Right renal pelvis (tissue), 4 donors: ENCODE measurements at regions not wholly inside any gene's neighbourhood (a gene's known extent, or its start where the extent isn't known, plus 50 kb on each side); places are given as distances from the start of the nearest gene placed in this dataset.

Experiments
- DNase-seq, 4 donors: peaks; one replicate each; pipeline ENCODE4 v3.0.0-alpha.2; 2013; ENCODE audit warnings: low read depth in 4 of 4, low spot score in 3 of 4, missing footprints in 1 of 4

DNA sequence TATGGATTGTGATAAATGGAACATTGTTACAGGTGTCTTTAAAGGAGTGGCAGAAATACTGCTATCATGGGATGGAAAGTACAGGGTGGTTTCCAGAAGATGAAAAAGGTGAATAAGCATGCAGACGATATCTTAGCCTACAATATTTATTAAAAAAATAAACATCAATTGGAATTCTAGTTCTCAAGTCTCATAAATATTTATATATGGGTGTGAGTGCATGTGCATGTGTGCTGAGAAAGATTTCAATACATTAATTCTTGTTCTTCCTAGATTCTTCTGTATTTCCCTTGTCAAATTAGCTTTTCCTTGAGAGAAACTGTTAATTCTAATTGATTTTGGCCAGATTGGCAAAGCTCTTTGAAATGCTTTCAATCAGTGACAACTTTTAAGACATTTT, 618.2 kb downstream of the METTL15 start:
- DNase-seq = no peak

- DNase-seq = no peak
These were observed 607.5 kb downstream of the METTL15 start for GRCh38 chr11:28715726-28716125.

GRCh38 chr11:28713850-28714249, 605.7 kb downstream of the METTL15 start:
- DNase-seq = no peak

DNA sequence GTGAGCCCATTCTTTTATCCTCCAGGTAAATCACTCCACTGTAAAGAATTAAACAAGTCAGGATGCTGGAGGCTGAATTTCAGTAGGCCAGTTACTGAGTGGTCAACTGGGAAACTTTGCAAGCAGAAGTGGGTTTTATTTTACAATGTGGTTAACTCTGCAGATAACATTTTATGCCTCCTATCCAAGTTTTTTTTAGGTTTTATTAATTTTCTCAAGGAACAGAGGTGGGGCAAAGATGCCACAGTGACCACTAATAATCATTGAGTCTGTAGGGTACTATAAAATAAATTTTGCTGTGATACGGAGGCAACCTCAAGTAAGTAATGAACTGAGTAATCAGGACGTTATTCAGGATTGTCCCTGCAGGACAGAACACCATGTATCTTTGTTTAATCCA, 599.9 kb downstream of the METTL15 start:
- DNase-seq = no peak

DNA sequence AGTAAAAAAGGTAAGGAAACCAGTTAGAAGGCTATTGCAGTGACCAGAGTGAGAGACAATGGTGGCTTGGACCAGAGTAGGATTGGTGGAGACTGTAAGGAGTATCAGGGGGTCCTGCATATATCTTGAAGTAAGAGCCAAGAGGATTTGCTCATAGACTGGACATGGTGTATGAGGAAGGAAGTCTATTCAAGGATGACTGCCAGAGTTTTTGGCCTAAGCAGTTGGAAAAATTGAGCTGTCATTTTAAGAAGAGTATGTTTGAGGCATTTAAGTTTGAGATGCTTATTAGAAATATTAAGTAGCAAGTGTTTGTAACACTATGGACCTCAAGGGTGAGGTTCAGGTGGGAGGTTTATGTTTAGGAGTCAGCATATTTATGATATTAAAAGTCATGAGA, 596.6 kb downstream of the METTL15 start:
- DNase-seq = no peak

DNA sequence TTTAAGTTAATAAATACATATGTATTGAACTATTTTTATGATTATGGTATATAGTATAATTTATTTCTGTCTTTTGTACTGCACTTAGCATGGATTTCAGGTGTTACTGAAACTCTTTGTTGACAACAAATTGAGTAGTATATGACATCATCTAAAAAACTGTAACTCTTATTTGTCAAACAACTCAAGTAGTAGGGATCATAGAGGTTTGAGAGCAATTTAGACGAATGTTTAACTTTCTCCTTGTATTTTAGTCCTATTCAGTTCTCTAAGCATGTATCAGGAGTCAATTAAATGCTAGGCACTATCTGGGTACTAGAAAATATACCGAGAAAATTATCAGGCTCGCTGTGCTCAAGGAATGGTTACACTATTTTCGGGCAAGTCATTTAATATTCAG, 595.2 kb downstream of the METTL15 start:
- no peak for DNase-seq

DNA sequence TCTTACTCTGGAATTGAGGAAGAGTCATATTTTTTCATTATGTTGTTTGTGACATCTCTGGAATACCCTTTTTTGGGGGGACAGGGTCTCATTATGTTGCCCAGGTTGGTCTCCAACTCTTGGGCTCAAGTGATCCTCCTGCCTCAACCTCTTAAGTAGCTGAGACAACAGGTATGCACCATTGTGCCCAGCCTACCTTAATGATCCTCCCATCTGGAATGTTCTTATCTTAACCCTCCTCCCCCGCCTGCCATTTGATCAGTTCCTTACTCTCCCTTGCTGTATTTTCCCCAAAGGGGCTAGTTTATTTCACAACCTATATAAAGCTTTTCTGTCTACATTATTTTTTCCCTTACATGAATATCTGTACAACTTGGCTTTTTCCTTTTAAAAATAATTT, 594.7 kb downstream of the METTL15 start:
- DNase-seq = no peak

GRCh38 chr11:28702450-28702790, 594.2 kb downstream of the METTL15 start:
- DNase-seq = no peak

- no peak for DNase-seq
These were observed 593.7 kb downstream of the METTL15 start for GRCh38 chr11:28701760-28702449.

GRCh38 chr11:28699701-28700100, 591.5 kb downstream of the METTL15 start:
- no peak for DNase-seq

DNA sequence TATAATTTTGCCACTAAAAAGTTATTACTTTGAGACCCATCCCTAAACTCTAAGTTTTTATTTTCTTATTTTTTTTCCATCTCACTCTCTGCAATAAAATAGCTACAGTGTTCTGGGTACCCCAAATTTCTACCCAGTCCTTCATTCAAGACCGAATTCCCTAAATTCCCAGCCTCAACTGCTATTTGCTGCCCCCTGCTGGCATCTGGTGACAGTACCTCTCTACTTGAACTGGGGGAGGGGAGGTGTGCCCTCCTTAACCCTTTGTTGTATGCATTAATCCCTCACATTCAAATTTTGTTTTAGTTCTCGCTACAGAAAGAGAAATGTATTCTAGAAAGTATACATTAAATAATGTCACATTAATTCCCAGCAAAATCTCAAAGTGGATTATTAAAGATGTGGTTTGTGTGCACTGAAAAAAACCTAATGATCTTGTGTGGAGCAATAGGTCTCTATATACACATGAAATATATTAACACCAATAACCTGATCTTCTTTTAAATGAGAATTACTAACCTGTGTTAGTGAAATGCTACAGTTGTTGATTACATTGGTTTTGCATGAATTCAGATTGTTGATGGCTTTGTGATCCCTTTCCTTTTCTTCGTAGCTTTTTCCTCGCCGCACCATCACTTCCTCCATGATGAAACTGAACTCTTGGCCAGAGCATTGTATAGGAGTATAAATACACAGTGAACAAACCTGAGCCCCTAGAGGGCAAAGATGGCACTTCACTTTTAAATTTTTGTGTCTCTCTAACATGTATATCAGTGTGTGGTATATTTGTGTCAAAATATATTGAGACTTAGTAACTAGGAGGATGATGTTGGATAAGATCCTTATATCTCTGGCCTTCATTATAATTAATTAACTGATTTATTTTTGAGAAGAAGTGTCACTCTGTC, 590.0 kb downstream of the METTL15 start:
- DNase-seq = peak in 1 of 4 donors; percentile 21

GRCh38 chr11:28696591-28696990, 588.4 kb downstream of the METTL15 start:
- no peak for DNase-seq

DNA sequence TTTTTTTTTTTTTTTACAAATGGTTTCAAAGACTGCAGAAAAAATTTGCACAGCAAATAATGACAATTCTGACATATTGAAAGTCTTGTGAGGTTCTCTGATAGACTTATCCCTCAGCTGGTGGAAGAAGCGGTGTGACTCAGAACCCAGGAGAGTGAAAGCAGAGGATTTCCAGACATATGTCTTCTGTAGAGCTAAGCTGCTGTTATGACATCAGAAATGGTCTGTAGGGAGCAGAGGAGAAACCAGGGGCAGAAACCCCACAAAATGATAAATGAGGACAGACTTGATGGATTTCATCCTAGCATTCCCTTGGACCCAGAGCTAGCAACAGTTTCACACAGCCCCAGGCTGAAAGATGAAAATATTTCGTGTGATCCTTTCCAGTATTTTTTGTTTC, 582.6 kb downstream of the METTL15 start:
- no peak for DNase-seq

DNA sequence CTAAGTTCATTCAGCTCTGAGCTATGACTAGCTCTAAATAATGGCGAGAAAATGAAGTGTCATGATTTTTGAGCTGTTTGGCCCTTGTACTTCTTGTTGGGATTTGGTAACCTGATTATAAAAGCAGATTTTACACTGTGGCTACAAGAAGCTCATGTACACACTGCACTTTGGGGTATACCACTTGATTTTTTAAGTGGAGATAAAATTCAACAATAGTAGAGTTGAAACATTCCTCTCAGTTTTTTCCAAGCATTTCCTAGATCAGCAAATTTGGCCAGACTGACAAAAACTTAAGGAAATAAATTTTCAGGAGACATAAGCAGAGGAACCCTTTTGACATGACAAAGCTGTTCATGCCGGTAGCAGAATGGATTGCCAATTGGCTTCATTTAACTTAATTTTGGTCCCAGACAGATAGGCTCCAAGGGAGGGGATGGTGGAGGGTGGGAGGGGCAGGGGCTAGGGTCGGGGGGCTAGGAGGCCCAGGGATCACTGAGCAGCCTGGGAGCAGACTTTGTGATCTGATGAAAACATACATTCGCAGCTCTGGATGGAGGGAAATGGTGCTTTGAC, 575.9 kb downstream of the METTL15 start:
- DNase-seq = peak in 1 of 4 donors; percentile 12

DNA sequence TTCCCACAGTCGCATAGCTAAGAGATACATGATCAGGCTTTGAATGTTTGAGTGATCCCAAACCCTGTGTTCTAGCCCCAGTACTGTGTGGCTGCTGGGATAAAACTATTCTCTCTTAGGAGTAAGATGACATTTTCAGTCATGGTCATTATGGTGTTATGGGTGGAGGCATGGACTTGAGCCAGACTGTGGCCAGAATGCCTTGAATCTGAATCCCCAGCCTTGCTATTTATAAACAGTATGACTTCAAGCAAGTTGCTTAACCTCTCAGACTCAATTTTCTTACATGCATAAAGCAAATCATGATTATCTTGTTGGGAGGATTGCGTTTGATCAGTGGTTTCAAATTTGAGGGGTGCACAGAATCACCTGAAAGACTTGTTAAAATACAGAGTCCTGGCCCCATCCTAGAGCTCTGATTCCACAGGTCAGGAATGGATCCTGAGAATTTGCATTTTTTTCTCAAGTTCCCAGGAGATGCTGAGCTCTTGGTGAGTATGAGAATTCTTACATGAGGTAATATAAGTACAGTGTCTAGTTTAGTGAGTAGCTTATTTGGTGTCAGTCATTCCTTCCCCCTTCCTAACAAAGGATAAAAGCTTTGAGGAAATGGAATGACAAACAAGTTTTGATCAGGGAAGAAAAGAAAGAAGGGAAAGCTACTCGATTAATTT, 571.7 kb downstream of the METTL15 start:
- DNase-seq = no peak

DNA sequence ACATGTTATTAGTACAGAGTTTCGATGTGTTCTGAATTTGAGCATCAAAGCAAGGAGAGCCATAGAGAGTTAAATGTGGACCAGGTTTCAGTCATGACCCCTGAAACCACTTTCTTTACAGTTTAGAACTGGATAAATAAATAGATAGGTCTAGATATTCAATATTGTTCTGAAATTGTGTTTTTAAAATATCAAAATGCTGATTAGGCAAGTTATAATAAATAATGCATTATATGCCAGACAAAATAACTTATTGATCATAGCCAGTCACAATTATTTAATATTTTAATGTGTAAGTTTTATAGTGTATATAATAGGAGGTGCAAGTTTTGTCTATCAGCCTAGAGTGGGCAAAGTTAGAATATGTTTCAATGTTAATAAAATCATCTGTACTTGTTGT, 569.5 kb downstream of the METTL15 start:
- no peak for DNase-seq

GRCh38 chr11:28675183-28675582, 567.0 kb downstream of the METTL15 start:
- no peak for DNase-seq

DNA sequence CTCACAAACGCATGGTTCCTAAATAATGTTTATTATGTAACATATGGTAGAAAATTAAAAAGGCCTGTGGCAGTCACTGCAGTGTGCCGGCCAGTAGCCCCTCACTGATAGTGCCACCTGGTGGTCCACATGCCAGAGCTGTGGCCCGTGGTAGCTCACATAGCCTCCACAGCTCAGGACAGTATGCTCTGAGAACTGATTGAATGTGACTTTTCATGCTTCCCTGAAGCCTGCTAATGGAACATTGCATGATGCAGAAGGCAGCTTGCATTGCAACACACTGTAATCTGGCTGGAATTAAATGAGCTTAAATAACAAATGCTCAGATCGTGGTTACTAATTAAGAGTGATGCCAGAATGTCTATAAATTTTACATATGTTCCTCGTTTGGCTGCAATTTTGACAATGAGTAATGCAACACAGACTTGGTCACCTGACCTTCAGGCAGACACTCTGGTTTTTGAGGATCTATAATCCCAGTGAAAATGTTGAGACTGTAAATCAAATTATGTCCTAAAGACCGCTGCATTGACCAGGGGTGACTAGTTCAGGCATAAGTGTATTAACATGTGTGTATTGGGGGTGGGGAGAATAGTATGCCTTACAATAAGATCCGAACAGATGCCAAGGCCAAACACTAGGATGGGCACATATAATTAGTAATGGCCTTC, 566.4 kb downstream of the METTL15 start:
- DNase-seq = no peak

DNA sequence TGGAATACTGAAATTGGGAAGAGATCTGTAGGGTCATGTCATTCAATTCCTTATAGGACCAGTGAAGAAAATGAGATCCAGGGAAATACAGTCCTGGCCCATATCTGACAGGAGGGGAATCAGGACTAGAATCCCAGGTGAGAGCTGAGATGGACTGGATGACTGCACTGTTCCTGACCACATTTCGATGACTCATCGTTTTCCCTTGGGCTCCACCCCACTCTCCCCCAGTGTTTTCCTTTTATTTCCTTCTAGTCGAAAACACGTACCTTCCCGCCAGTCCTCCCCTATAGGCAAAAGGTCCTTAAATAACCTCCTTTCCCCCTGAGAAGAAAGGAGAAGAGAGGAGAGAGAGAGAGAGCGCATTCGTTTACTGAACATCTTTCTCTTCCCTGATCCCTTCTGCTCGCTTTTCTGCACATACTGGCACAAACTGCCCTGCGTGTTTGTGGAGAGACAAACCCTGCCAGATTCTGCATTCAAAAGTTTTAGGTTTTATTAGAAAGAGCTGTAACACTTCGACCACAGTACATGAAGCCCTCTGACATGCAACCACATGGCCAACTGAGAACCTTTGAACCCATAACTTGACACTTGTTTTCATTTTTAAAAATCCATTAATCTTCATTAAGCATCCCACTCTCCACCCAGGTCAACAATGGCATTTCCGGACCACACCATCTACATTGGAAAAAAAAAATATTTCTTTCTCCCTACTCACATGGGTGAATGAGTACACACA, 565.7 kb downstream of the METTL15 start:
- no peak for DNase-seq

GRCh38 chr11:28671274-28671673, 563.1 kb downstream of the METTL15 start:
- no peak for DNase-seq
